T-helper 22 cell (primary cell): ENCODE measurements at regions not wholly inside any gene's neighbourhood (a gene's known extent, or its start where the extent isn't known, plus 50 kb on each side); places are given as distances from the start of the nearest gene placed in this dataset.
"Not testable (repeated sequence)": the region's sequence is repeated elsewhere in the genome, so short reads cannot be mapped to it uniquely, and the experiment has no call there.

Experiments used
- DNase-seq: peaks from one replicate; pipeline ENCODE4 v3.0.0-alpha.2; 2020; ENCODE audit warnings: low read depth

GRCh38 chr6:105526225-105526872 is 123.5 kb upstream of the PREP start:
- no peak for DNase-seq

DNA sequence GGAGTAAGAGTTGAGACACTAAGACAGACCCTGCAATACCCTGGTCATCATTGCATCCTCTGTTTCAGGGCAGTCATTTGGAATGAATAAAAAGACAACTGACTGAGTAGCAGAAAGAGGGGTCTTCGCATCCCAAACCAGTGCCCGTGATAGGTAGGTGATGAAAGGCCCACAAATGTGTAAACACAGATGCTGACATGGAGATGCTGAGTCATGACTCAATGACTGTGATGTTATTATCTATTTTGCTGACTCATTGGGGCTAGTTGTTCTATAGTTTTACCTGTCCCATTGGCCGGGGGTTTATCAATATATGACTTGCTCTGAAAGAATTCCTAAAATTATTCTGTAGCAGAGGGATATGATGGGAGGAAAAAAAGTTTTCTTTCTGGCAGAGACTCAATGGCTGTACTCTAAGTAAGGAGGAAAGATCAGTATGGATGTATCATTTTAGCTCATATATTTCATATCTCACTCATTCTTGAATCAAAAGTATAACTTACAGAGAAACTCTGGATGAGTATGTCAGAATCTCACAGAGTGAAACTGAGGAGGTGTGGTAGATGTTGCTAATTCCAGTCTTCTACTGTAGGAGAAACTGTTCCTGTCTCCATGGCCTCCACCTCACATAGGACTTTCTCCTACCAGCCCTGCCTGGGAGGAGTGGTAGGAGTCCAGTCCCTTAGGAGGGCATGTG is 119.9 kb upstream of the PREP start:
- DNase-seq, result no peak

GRCh38 chr6:105519954-105520353 is 117.1 kb upstream of the PREP start:
- no peak for DNase-seq

DNA sequence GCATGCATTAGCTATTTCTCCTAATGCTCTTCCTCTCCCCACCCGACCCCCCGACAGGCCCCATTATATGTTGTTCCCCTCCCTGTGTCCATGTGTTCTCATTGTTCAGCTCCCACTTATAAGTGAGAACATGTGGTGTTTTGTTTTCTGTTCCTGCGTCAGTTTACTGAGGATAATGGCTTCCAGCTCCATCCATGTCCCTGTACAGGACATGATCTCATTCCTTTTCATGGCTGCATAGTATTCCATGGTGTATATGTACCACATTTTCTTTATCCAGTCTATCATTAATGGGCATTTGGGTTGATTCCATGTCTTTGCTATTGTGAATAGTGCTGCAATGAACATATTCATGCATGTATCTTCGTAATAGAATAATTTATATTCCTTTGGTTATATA is 116.1 kb upstream of the PREP start:
- DNase-seq, result not testable (repeated sequence)

GRCh38 chr6:105515054-105515453 is 112.2 kb upstream of the PREP start:
- DNase-seq, result no peak

DNA sequence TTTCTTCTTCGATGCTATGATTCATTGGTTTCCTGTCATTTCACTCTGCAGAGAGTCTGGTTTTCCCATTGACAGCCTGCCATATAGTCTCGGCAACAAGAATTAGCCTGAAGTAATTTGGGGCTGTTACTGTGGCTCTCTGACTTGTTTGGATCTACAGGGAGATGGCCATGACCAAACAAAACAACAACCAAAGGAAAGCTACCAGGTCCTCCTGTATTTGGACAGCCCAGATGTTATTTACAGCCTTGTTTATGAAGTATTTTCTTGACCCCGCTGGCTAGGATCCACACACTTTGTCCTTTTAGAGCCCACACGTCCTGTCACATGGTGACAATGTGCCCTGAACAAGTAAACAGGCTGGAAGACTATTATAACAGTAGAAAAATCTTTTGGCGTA is 111.4 kb upstream of the PREP start:
- no peak for DNase-seq

DNA sequence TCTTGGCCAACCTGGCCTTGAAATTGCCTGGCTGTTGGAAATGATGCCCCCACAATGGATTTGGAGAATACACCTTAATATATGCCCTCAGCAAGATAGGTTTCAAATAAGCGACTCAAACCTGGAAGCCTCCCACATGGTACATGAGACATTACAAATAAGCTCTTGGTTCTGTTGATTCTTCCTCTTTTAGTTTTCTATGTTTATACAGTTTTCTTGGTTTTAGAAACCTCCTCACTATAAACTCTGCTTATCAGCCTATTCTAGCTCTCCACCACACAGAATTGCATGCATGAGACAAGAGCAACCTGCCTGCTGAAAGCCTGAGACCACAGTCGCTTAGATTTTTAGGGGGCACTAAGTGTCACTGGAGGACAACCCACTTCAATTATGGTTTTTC is 108.8 kb upstream of the PREP start:
- DNase-seq, result no peak

DNA sequence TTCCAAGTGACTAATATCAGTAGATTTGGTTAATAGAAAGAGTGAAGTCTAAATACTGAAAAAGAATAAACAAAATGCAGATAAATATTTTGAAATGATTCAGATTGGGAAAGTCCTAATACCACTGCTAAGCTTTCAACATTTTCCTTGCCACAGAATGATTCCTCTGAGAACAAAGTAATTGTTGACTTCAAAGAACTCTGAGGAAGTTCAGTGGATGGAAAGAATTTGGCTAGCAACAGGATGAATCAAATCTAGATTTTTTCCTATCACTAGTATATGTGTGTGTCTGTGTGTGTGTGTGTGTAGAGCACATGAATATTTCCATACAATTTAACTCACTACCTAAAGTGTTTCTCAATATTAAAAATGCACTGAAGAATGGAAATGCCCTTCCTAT is 107.9 kb upstream of the PREP start:
- no peak for DNase-seq

GRCh38 chr6:105509506-105510331 is 106.8 kb upstream of the PREP start:
- DNase-seq, result no peak

GRCh38 chr6:105507811-105508210 is 104.9 kb upstream of the PREP start:
- no peak for DNase-seq

- DNase-seq, result no peak
Observed at GRCh38 chr6:105504706-105505105, 101.8 kb upstream of the PREP start.

DNA sequence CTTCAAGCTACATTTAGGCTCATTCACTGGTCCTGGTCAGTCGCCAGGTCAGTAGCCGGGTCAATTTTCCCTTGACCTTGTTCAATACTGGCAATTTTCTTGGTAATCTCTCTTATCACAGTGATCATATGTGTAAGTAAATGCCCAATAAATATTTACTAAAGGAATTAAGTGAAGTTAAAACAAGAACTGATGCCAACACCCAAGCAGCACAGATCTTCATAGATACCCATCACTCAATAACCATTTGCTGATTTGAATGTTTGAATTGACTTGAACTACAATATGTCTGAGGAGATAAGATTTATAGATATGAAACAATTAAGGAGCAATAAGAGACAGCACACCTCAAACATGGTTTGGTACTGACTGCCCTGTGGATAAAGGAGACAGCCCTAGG is 100.8 kb upstream of the PREP start:
- no peak for DNase-seq

DNA sequence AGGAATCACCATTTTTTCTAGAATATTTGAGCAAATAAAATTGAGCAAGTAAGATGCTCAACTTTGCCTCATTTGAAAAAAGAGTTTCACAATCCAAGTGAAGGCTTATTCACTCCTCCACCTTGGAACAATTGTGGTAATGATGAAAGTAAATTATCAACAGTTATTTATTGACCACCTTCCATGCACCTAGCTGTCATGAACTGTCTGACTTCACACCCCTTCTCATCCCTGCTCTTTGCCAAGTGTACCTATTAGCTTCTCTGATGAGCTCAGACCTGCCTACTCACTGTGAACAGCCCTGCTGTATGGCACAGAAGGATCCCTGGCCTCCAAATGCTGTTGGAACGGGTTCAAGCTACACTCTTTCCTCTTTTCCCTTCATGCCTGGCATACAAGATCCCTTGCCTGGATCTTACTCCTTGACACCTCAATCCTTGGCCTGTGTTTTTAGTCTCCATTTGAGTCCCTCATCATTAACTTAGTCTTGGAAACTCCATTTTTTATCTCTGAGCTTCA is 99.0 kb upstream of the PREP start:
- DNase-seq, result no peak

GRCh38 chr6:105501246-105501645 is 98.4 kb upstream of the PREP start:
- no peak for DNase-seq

- no peak for DNase-seq
Observed at GRCh38 chr6:105500693-105501092, 97.8 kb upstream of the PREP start.

- DNase-seq, result no peak
Observed at GRCh38 chr6:105499931-105500330, 97.0 kb upstream of the PREP start.

DNA sequence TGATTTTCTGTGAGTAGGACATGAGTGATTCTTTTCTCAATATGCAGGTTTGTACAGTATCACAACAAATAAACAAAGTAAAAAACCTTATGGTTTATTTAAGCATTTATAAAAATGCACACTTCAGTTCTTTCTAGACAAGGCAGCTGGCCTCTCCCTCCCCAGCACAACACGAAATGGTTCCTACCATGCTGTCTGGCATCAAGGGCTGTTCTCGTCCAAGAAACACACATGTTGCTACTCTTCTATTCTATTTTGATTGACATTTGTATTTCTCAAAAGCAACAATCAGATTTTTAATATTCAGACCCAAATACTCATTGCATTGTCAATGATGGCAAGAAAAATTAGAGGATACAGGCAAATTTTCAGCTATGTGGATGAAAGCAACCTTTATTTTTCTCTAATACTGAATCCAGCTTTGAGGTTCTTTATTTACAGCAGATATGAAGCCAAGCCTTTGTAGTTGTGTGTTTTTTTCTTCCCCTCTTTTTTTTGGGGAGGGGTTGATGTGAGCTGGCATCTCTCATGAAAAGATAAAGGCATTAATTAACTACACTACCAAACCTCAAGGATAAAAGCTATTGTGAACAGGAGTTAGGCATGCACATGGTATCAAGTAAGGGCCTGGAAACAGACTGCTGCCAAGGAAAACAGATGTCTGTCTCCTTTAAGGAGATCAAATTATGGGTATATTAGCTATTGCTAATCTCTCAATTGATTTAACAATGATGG is 96.4 kb upstream of the PREP start:
- DNase-seq, result no peak

DNA sequence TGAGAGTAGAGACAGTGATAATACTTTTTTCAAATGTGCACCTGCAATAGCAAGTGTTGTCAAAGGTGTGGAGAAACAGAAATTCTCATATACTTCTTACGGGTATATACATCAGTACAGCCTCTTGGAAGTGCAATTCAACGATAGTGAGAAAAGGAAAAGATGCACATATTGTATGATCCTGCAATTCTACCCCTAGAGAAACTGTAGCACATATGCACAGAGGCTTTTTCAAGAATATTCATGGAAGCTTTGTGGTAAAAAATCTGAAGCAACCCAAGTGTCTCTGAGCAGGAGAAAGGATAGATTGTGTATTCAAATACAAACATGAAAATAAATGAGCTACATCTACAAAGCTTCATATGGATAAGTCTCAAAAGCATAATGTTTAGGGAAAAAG is 94.7 kb upstream of the PREP start:
- no peak for DNase-seq

GRCh38 chr6:105495515-105495914 is 92.6 kb upstream of the PREP start:
- no peak for DNase-seq

- no peak for DNase-seq
Observed at GRCh38 chr6:105494688-105495087, 91.8 kb upstream of the PREP start.

DNA sequence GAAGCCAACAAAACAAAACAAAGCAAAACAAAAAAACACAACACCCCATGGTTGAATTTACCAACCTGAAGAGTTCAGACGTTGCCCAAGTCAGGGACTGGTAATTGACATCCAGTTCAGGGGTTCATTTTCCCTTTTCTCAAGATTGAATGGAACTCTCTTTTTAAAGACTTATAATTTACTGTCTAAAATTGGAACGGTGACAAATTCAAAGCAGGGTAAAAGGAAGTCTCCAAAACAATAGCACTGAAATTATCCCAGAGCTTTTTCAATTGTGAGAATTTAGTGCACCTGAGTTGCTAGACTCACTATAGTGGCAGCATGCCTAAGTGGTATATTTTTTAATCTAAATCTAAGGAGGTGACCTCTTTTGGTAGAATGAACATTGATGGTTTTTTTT is 90.9 kb upstream of the PREP start:
- no peak for DNase-seq
